Mammary epithelial cell (primary cell): ENCODE measurements at regions not wholly inside any gene's neighbourhood (a gene's known extent, or its start where the extent isn't known, plus 50 kb on each side); places are given as distances from the start of the nearest gene placed in this dataset.

Experiments
- EZH2 ChIP-seq: IDR thresholded peaks from 2 replicates; pipeline ENCODE4 v1.6.1; 2012; ENCODE audit warnings: low read length, inconsistent platforms, borderline replicate concordance
- TF ChIP-seq, protein P1 (sequence below), 2 donors: IDR thresholded peaks in 1 of 2; conservative IDR thresholded peaks in 1 of 2; 2 replicates each; pipeline ENCODE4 v1.5.1; 2011 to 2012; ENCODE audit warnings: inconsistent platforms in 2 of 2, low read length in 2 of 2, mild to moderate bottlenecking in 2 of 2, control low read depth in 1 of 2, low read depth in 1 of 2; ENCODE audit not compliant: insufficient read depth in 1 of 2; ENCODE audit errors: extremely low read depth in 1 of 2

DNA sequence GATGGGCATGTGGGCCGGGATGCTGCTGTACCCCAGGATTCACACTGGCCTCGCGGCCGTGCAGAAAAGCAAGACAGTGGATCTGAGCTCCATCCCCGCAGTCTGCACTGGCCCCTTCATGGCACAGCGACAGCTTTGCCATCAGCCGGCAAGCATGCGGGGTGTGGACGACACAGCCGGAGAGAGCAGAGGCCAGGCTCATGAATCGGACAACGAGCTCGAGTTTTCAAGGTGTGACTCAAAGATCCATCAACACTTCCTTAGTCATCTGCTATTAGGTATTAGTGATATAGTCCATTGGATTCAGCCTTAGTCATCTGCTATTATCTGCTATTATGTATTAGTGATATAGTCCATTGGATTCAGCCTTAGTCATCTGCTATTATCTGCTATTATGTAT, 254.7 kb downstream of the KLF6 start:
- TF ChIP-seq, protein P1, sequence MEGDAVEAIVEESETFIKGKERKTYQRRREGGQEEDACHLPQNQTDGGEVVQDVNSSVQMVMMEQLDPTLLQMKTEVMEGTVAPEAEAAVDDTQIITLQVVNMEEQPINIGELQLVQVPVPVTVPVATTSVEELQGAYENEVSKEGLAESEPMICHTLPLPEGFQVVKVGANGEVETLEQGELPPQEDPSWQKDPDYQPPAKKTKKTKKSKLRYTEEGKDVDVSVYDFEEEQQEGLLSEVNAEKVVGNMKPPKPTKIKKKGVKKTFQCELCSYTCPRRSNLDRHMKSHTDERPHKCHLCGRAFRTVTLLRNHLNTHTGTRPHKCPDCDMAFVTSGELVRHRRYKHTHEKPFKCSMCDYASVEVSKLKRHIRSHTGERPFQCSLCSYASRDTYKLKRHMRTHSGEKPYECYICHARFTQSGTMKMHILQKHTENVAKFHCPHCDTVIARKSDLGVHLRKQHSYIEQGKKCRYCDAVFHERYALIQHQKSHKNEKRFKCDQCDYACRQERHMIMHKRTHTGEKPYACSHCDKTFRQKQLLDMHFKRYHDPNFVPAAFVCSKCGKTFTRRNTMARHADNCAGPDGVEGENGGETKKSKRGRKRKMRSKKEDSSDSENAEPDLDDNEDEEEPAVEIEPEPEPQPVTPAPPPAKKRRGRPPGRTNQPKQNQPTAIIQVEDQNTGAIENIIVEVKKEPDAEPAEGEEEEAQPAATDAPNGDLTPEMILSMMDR (conservative IDR thresholded peaks at IDR 0.05 in 1 of 2, IDR thresholded peaks at IDR 0.05 in 1 of 2; ENCODE audit: extremely low read depth in 1 of 2, insufficient read depth in 1 of 2, low read depth in 1 of 2, low read length in 2 of 2): no peak
- TF ChIP-seq EZH2: no peak
